ENCODE measurements at regions not wholly inside any gene's neighbourhood (a gene's known extent, or its start where the extent isn't known, plus 50 kb on each side); places are given as distances from the start of the nearest gene placed in this dataset.
"Not testable (repeated sequence)": the region's sequence is repeated elsewhere in the genome, so short reads cannot be mapped to it uniquely, and the experiment has no call there.

GRCh38 chr1:4452701-4453100 is 201.7 kb upstream of the AJAP1 start:
- no peak for DNase-seq

- no peak for DNase-seq
Observed at GRCh38 chr1:4460052-4460451, 194.4 kb upstream of the AJAP1 start.

GRCh38 chr1:4460651-4461050 is 193.8 kb upstream of the AJAP1 start:
- no peak for DNase-seq

GRCh38 chr1:4461726-4462290 is 192.6 kb upstream of the AJAP1 start:
- DNase-seq: no peak

GRCh38 chr1:4462831-4463484 is 191.5 kb upstream of the AJAP1 start:
- no peak for DNase-seq

GRCh38 chr1:4463631-4464030 is 190.8 kb upstream of the AJAP1 start:
- no peak for DNase-seq

- no peak for DNase-seq
Observed at GRCh38 chr1:4464478-4464877, 189.9 kb upstream of the AJAP1 start.

- no peak for DNase-seq
Observed at GRCh38 chr1:4467241-4467640, 187.2 kb upstream of the AJAP1 start.

- no peak for DNase-seq
Observed at GRCh38 chr1:4468386-4468785, 186.0 kb upstream of the AJAP1 start.

- no peak for DNase-seq
Observed at GRCh38 chr1:4468804-4469514, 185.4 kb upstream of the AJAP1 start.

GRCh38 chr1:4476394-4476793 is 178.0 kb upstream of the AJAP1 start:
- no peak for DNase-seq

- no peak for DNase-seq
Observed at GRCh38 chr1:4481451-4481850, 173.0 kb upstream of the AJAP1 start.

GRCh38 chr1:4482526-4482925 is 171.9 kb upstream of the AJAP1 start:
- DNase-seq: no peak

- no peak for DNase-seq
Observed at GRCh38 chr1:4483021-4483625, 171.3 kb upstream of the AJAP1 start.

GRCh38 chr1:4485398-4485797 is 169.0 kb upstream of the AJAP1 start:
- peak; percentile 73 for DNase-seq

GRCh38 chr1:4485878-4486277 is 168.5 kb upstream of the AJAP1 start:
- no peak for DNase-seq

- no peak for DNase-seq
Observed at GRCh38 chr1:4486408-4487120, 167.8 kb upstream of the AJAP1 start.

- DNase-seq: no peak
Observed at GRCh38 chr1:4488018-4488417, 166.4 kb upstream of the AJAP1 start.

- no peak for DNase-seq
Observed at GRCh38 chr1:4489486-4489885, 164.9 kb upstream of the AJAP1 start.

- DNase-seq: not testable (repeated sequence)
Observed at GRCh38 chr1:4489992-4490391, 164.4 kb upstream of the AJAP1 start.

GRCh38 chr1:4494027-4494426 is 160.4 kb upstream of the AJAP1 start:
- DNase-seq: no peak

GRCh38 chr1:4494558-4494957 is 159.9 kb upstream of the AJAP1 start:
- no peak for DNase-seq

GRCh38 chr1:4495809-4496208 is 158.6 kb upstream of the AJAP1 start:
- no peak for DNase-seq

All from NCI-H187 treated with DMSO at 0.1 percent for 48 hours (cell line).